Effector memory CD8-positive, alpha-beta T cell (primary cell): ENCODE measurements at regions not wholly inside any gene's neighbourhood (a gene's known extent, or its start where the extent isn't known, plus 50 kb on each side); places are given as distances from the start of the nearest gene placed in this dataset.

Source experiments
- ATAC-seq: fragments of 150-1000 bp; cut with Tn5 transposase; replicated peaks from 2 replicates; pipeline ENCODE4 v1.10.0; 2021; ENCODE audit warnings: mild to moderate bottlenecking, moderate library complexity
- DNase-seq, 3 experiments: peaks; one replicate each; pipeline ENCODE4 v3.0.0; 2021
- H3K27ac Mint-ChIP-seq, 2 donors: one replicate each; pipeline ENCODE4 v1.8.0; 2022; ENCODE audit warnings: mild to moderate bottlenecking in 2 of 2, mixed read lengths in 2 of 2, moderate library complexity in 2 of 2
- H3K27me3 Mint-ChIP-seq, 2 donors: one replicate each; pipeline ENCODE4 v1.8.0; 2022; ENCODE audit warnings: mixed read lengths in 2 of 2
- H3K36me3 Mint-ChIP-seq: one replicate; pipeline ENCODE4 v1.8.0; 2022; ENCODE audit warnings: mild to moderate bottlenecking, moderate library complexity, mixed read lengths; ENCODE audit not compliant: insufficient read depth
- H3K4me1 Mint-ChIP-seq, 2 donors: one replicate each; pipeline ENCODE4 v1.8.0; 2022; ENCODE audit warnings: low read depth in 2 of 2, mixed read lengths in 2 of 2
- H3K4me3 Mint-ChIP-seq, 2 donors: one replicate each; pipeline ENCODE4 v1.8.0; 2022; ENCODE audit warnings: mild to moderate bottlenecking in 2 of 2, mixed read lengths in 2 of 2, moderate library complexity in 2 of 2
- H3K9me3 Mint-ChIP-seq, 2 donors: one replicate each; pipeline ENCODE4 v1.8.0; 2022; ENCODE audit warnings: mixed read lengths in 2 of 2

DNA sequence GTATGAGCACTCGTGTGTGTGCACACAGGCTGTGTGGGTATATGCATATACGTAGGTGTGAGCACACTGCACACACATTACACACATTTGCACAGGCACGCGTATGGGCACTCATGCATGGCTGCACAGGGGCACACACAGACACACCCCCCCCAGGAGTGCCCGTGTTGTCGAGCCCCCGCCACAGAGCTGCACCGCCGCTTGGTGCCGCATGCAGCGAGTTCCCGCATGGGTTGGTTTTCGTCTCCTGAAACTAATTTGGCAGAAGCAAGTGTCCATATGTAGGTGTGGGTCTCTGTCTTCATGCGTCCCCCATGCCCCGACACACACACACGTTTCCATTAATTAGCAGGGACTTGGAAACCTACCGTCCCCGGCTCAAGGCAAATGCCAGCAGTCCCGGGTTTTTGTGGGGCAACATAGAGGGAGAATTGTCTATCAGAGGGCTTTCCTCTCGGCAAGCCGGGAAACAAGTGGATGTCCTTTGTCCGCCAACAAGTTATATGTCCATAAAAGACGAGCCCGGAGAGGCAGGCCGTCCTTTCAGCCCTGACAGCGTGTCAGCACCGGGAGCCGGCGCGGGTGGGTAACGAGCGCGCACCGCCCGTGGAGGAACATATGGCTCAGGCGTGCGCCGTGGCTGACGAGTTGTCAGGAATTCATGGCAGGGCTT lies 1291.7 kb downstream of the BRD1 start:
- Mint-ChIP-seq H3K27me3 (peaks cover 24 to 28% of the 10 kb centered on the region in 2 donors), H3K36me3 (no peaks in the 10 kb centered on the region), H3K4me1 (no peaks in the 10 kb centered on the region), H3K9me3 (no peaks in the 10 kb centered on the region), H3K27ac (no peak overlapping the region), H3K4me3 (no peak overlapping the region)
- DNase-seq = no peak
- ATAC-seq = no peak

DNA sequence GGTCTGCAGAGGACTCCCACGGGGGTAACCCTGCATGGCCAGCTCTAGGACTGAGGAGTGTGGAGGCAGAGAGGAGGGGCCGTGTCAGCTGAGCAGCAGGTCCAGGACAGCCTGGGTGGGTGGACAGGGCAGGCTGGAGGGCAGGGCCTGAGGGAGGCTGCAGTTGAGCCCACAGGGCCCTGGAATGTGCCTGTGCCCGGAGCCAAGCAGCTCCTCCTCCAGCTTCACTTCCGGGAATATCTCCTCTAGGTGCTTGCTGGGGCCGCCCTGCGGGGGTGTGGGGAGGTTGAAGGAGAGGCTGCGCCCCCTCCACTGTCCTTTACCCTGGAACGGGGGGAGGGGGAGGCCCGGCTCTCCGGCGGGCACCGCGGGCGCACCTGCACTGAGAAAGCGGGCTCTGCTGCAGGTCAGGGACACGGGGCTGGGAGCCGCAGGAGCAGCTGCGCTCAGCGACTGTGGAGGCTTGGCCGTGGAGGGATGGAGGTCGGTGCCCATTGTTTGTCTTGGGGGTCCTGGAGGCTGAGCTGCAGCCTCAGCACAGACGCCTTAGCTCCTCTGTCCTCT lies 1293.2 kb downstream of the BRD1 start:
- H3K27me3 Mint-ChIP-seq = peaks cover 21 to 31% of the 10 kb centered on the region in 2 donors
- H3K27ac Mint-ChIP-seq = no peak overlapping the region
- H3K9me3 Mint-ChIP-seq = no peaks in the 10 kb centered on the region
- ATAC-seq (no peak), DNase-seq (no peak)
- no peak overlapping the region for H3K4me3 Mint-ChIP-seq
- H3K36me3 Mint-ChIP-seq = no peaks in the 10 kb centered on the region
- no peaks in the 10 kb centered on the region for H3K4me1 Mint-ChIP-seq

- Mint-ChIP-seq H3K27me3 (peaks cover 10 to 34% of the 10 kb centered on the region in 2 donors), H3K36me3 (no peaks in the 10 kb centered on the region), H3K27ac (no peak overlapping the region), H3K4me3 (no peak overlapping the region), H3K9me3 (no peaks in the 10 kb centered on the region), H3K4me1 (no peaks in the 10 kb centered on the region)
- DNase-seq (no peak), ATAC-seq (no peak)
Observed at GRCh38 chr22:48532986-48533385, 1294.7 kb downstream of the BRD1 start.

GRCh38 chr22:48531761-48532435 lies 1295.8 kb downstream of the BRD1 start:
- no peaks in the 10 kb centered on the region for H3K9me3 Mint-ChIP-seq
- H3K4me1 Mint-ChIP-seq = no peaks in the 10 kb centered on the region
- peaks cover 10 to 34% of the 10 kb centered on the region in 2 donors for H3K27me3 Mint-ChIP-seq
- no peak overlapping the region for H3K27ac Mint-ChIP-seq
- no peaks in the 10 kb centered on the region for H3K36me3 Mint-ChIP-seq
- ATAC-seq (no peak), DNase-seq (no peak)
- H3K4me3 Mint-ChIP-seq = no peak overlapping the region

DNA sequence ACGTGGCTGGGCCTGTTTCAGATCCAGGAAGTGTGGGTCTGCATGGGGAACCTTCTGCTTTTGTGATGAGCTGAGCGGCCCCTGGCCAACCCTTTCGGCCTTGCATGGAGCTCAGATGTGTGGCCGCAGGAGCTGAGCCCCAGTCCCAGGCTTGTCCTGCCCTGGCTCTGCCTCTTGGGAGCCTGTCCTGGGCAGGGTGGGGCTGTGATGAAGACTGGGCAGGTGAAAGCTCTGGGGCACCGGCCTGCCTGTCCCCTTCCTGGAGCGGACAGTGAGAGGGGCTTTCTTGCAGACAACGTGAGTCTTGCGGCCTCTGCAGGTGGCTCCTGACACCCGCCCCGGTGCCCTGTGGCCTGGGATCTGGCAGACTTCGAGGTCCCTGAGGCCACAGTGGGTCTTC lies 1296.6 kb downstream of the BRD1 start:
- no peak overlapping the region for H3K4me3 Mint-ChIP-seq
- no peaks in the 10 kb centered on the region for H3K4me1 Mint-ChIP-seq
- ATAC-seq (no peak), DNase-seq (no peak)
- no peaks in the 10 kb centered on the region for H3K36me3 Mint-ChIP-seq
- H3K27ac Mint-ChIP-seq = no peak overlapping the region
- H3K27me3 Mint-ChIP-seq = peaks cover 10 to 38% of the 10 kb centered on the region in 2 donors
- H3K9me3 Mint-ChIP-seq = no peaks in the 10 kb centered on the region

- Mint-ChIP-seq H3K4me1 (no peaks in the 10 kb centered on the region), H3K27me3 (peaks cover 13 to 43% of the 10 kb centered on the region in 2 donors), H3K36me3 (no peaks in the 10 kb centered on the region), H3K27ac (no peak overlapping the region), H3K9me3 (no peaks in the 10 kb centered on the region), H3K4me3 (no peak overlapping the region)
- no peak for ATAC-seq
- DNase-seq = no peak
Observed at GRCh38 chr22:48530666-48531065, 1297.0 kb downstream of the BRD1 start.

GRCh38 chr22:48528221-48528915 lies 1299.3 kb downstream of the BRD1 start:
- no peak overlapping the region for H3K27ac Mint-ChIP-seq
- no peaks in the 10 kb centered on the region for H3K9me3 Mint-ChIP-seq
- peaks cover 14 to 49% of the 10 kb centered on the region in 2 donors for H3K27me3 Mint-ChIP-seq
- ATAC-seq (no peak), DNase-seq (no peak)
- H3K36me3 Mint-ChIP-seq = no peaks in the 10 kb centered on the region
- no peak overlapping the region for H3K4me3 Mint-ChIP-seq
- H3K4me1 Mint-ChIP-seq = no peaks in the 10 kb centered on the region

GRCh38 chr22:48523761-48524160 lies 1303.9 kb downstream of the BRD1 start:
- H3K27me3 Mint-ChIP-seq = peaks cover 4 to 37% of the 10 kb centered on the region in 2 donors
- H3K36me3 Mint-ChIP-seq = no peaks in the 10 kb centered on the region
- no peak overlapping the region for H3K27ac Mint-ChIP-seq
- DNase-seq (no peak), ATAC-seq (no peak)
- H3K4me3 Mint-ChIP-seq = no peak overlapping the region
- no peaks in the 10 kb centered on the region for H3K4me1 Mint-ChIP-seq
- no peaks in the 10 kb centered on the region for H3K9me3 Mint-ChIP-seq

- DNase-seq (no peak), ATAC-seq (no peak)
- Mint-ChIP-seq H3K27ac (no peak overlapping the region), H3K4me1 (no peaks in the 10 kb centered on the region), H3K9me3 (no peaks in the 10 kb centered on the region), H3K36me3 (no peaks in the 10 kb centered on the region), H3K27me3 (peaks cover 4 to 37% of the 10 kb centered on the region in 2 donors), H3K4me3 (no peak overlapping the region)
Observed at GRCh38 chr22:48523091-48523490, 1304.6 kb downstream of the BRD1 start.

GRCh38 chr22:48522271-48522670 lies 1305.4 kb downstream of the BRD1 start:
- Mint-ChIP-seq H3K9me3 (no peaks in the 10 kb centered on the region), H3K4me3 (no peak overlapping the region), H3K4me1 (no peaks in the 10 kb centered on the region), H3K36me3 (no peaks in the 10 kb centered on the region), H3K27ac (no peak overlapping the region), H3K27me3 (peaks cover 4 to 38% of the 10 kb centered on the region in 2 donors)
- DNase-seq (no peak), ATAC-seq (no peak)

DNA sequence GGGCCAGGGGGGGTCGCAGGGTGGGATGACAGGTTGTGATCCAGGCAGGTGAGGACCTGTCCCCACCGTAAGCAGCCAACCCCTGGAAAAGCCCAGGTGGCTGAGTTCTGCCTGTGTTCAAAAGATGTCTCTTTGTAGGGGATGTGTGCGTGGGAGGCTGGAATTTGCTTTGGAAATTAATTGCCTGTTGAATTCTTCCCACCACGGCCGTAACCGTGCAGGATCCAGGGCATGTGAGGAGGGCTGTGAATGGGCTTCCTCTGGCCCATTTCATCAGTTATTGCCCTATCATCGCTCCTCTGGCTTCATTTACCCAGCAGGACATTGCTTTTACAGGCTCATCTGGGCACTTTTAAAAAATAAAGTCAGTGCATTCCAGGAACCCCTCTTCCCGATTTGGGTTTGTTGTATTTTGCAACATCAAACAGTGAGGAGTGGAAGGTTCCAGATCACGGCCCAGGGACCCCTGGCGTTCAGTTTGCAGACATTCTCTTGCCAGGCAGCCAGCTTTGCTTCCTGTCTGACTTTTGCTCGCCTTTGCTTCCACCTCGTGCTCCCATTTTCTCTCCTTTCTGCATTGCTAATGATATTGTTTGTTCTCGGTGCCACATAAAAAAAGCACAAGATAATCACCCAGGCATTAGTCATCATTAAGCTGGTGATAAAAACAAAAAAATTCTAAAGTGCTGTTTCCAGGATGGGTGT lies 1306.6 kb downstream of the BRD1 start:
- H3K27ac Mint-ChIP-seq = no peak overlapping the region
- no peak for DNase-seq
- ATAC-seq = no peak
- no peak overlapping the region for H3K4me3 Mint-ChIP-seq
- H3K27me3 Mint-ChIP-seq = peaks cover 4 to 33% of the 10 kb centered on the region in 2 donors
- no peaks in the 10 kb centered on the region for H3K9me3 Mint-ChIP-seq
- H3K36me3 Mint-ChIP-seq = no peaks in the 10 kb centered on the region
- no peaks in the 10 kb centered on the region for H3K4me1 Mint-ChIP-seq

- Mint-ChIP-seq H3K36me3 (no peaks in the 10 kb centered on the region), H3K27me3 (peaks cover 0 to 24% of the 10 kb centered on the region in 2 donors), H3K4me3 (no peak overlapping the region), H3K27ac (no peak overlapping the region), H3K9me3 (no peaks in the 10 kb centered on the region), H3K4me1 (no peaks in the 10 kb centered on the region)
- DNase-seq (no peak), ATAC-seq (no peak)
Observed at GRCh38 chr22:48520207-48520606, 1307.5 kb downstream of the BRD1 start.
